LNCAP (cell line): ENCODE measurements at regions not wholly inside any gene's neighbourhood (a gene's known extent, or its start where the extent isn't known, plus 50 kb on each side); places are given as distances from the start of the nearest gene placed in this dataset.

Experiments used
- CTCF ChIP-seq: fragments of 450-650 bp; IDR thresholded peaks from 2 replicates; pipeline ENCODE4 v1.5.1; 2017; ENCODE audit warnings: mild to moderate bottlenecking

GRCh38 chr11:127587511-127587910 lies 586.9 kb upstream of the KIRREL3 start:
- TF ChIP-seq CTCF: no peak

- no peak for TF ChIP-seq CTCF
Observed at GRCh38 chr11:127576210-127576609, 575.6 kb upstream of the KIRREL3 start.

- TF ChIP-seq CTCF: no peak
Observed at GRCh38 chr11:127574478-127574877, 573.9 kb upstream of the KIRREL3 start.

- TF ChIP-seq CTCF: no peak
Observed at GRCh38 chr11:127568891-127569290, 568.3 kb upstream of the KIRREL3 start.

- TF ChIP-seq CTCF: no peak
Observed at GRCh38 chr11:127567237-127567932, 566.8 kb upstream of the KIRREL3 start.

GRCh38 chr11:127564810-127565209 lies 564.2 kb upstream of the KIRREL3 start:
- no peak for TF ChIP-seq CTCF

GRCh38 chr11:127559978-127560377 lies 559.4 kb upstream of the KIRREL3 start:
- no peak for TF ChIP-seq CTCF

GRCh38 chr11:127552446-127552845 lies 551.9 kb upstream of the KIRREL3 start:
- TF ChIP-seq CTCF: no peak
